GM12878 (cell line): ENCODE measurements at regions not wholly inside any gene's neighbourhood (a gene's known extent, or its start where the extent isn't known, plus 50 kb on each side); places are given as distances from the start of the nearest gene placed in this dataset.

Experiments used
- EZH2 ChIP-seq: IDR thresholded peaks from 2 replicates; pipeline ENCODE4 v1.6.1; 2012; ENCODE audit warnings: low read depth, mild to moderate bottlenecking, control low read depth, inconsistent platforms, low read length, borderline replicate concordance; ENCODE audit not compliant: control insufficient read depth
- ZNF622 ChIP-seq: fragments of 450-650 bp; IDR thresholded peaks from 2 replicates; pipeline ENCODE4 v1.6.1; 2017; ENCODE audit warnings: mild to moderate bottlenecking, inconsistent platforms
- TF ChIP-seq, protein P1 (sequence below), 3 experiments: IDR thresholded peaks in 2 of 3; conservative IDR thresholded peaks in 1 of 3; 2 replicates each; pipeline ENCODE4 v1.5.1; 2011; ENCODE audit warnings: low read depth in 3 of 3, low read length in 3 of 3, mild to moderate bottlenecking in 3 of 3, control low read depth in 2 of 3, moderate library complexity in 2 of 3, inconsistent platforms in 1 of 3, mixed read lengths in 1 of 3; ENCODE audit not compliant: control insufficient read depth in 2 of 3, insufficient read depth in 1 of 3; ENCODE audit errors: extremely low read depth in 1 of 3

DNA sequence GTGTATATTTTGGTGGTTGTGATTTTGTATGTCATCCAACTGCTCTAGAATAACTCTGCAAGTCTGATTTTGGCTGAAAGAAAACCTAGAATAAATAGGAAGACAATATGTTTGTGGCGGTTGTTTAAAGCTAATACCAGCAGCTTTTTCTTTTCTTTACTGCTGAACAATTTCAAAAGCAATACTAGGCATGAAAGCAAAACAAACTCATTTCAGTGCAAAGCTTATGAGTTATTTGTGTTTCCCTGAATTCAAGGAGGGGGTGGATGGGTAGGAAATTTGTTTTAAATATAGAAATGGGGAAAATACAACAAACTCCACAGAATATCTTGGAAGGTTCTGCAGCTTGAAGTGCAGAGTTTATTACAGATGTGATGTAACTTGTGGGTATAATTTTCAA is 1041.9 kb upstream of the NR2F2 start:
- no peak for TF ChIP-seq ZNF622
- no peak for TF ChIP-seq EZH2
- TF ChIP-seq, protein P1, sequence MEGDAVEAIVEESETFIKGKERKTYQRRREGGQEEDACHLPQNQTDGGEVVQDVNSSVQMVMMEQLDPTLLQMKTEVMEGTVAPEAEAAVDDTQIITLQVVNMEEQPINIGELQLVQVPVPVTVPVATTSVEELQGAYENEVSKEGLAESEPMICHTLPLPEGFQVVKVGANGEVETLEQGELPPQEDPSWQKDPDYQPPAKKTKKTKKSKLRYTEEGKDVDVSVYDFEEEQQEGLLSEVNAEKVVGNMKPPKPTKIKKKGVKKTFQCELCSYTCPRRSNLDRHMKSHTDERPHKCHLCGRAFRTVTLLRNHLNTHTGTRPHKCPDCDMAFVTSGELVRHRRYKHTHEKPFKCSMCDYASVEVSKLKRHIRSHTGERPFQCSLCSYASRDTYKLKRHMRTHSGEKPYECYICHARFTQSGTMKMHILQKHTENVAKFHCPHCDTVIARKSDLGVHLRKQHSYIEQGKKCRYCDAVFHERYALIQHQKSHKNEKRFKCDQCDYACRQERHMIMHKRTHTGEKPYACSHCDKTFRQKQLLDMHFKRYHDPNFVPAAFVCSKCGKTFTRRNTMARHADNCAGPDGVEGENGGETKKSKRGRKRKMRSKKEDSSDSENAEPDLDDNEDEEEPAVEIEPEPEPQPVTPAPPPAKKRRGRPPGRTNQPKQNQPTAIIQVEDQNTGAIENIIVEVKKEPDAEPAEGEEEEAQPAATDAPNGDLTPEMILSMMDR (IDR thresholded peaks at IDR 0.05 in 2 of 3, conservative IDR thresholded peaks at IDR 0.05 in 1 of 3; ENCODE audit: control insufficient read depth in 2 of 3, extremely low read depth in 1 of 3, insufficient read depth in 1 of 3, low read depth in 3 of 3, low read length in 3 of 3), result no peak
